ENCODE measurements at regions not wholly inside any gene's neighbourhood (a gene's known extent, or its start where the extent isn't known, plus 50 kb on each side); places are given as distances from the start of the nearest gene placed in this dataset.

GRCh38 chr3:146831659-146832058, 226.5 kb upstream of the PLSCR5 start:
- Histone ChIP-seq H3K4me3 (ENCODE audit: low read depth in 2 of 2, low read length in 2 of 2) (no peak overlapping the region), H3K9me3 (ENCODE audit: control insufficient read depth, insufficient read depth, low read depth, low read length) (no peaks in the 10 kb centered on the region), H3K27ac (ENCODE audit: low read length) (no peak overlapping the region), H3K36me3 (ENCODE audit: control insufficient read depth, insufficient read depth, low read length) (no peaks in the 10 kb centered on the region), H3K4me1 (ENCODE audit: control insufficient read depth, insufficient read depth, low read length) (no peaks in the 10 kb centered on the region), H3K27me3 (ENCODE audit: control insufficient read depth, insufficient read depth, low read length) (no peaks in the 10 kb centered on the region)
- TF ChIP-seq CTCF (IDR thresholded peaks at IDR 0.05) (no peak), SIN3A (IDR thresholded peaks at IDR 0.05; ENCODE audit: borderline replicate concordance, insufficient read depth, low read depth, low read length) (no peak), TCF7L2 (IDR thresholded peaks at IDR 0.05; ENCODE audit: low read depth, low read length) (no peak), REST (IDR thresholded peaks at IDR 0.05; ENCODE audit: insufficient read depth in 1 of 2, low read depth in 2 of 2, low read length in 1 of 2) (no peak), POLR2AphosphoS5 (IDR thresholded peaks at IDR 0.05; ENCODE audit: low read depth, low read length) (no peak)
- CTCF ChIA-PET = no interaction called here
- DNase-seq (ENCODE audit: low read depth, low spot score) (no peak), ATAC-seq (no peak)
- no TSS peak for BruUV-seq (replicated peaks)
- intact Hi-C loops (cut with micrococcal nuclease; ENCODE audit: unreplicated experiment) (no loop called here), in situ Hi-C loops (cut with HindIII; ENCODE audit: low pct_unique_long_range_greater_than_20kb, low sequenced_read_pairs) (no loop called here)
- POLR2A ChIA-PET = no interaction called here

- no peaks in the 10 kb centered on the region for H3K36me3 ChIP-seq (ENCODE audit: control insufficient read depth, insufficient read depth, low read length)
- no peaks in the 10 kb centered on the region for H3K27me3 ChIP-seq (ENCODE audit: control insufficient read depth, insufficient read depth, low read length)
- H3K27ac ChIP-seq (ENCODE audit: low read length) = no peak overlapping the region
- no peak overlapping the region for H3K4me3 ChIP-seq (ENCODE audit: low read depth in 2 of 2, low read length in 2 of 2)
- ATAC-seq = no peak
- CTCF ChIA-PET = no interaction called here
- in situ Hi-C loops (cut with HindIII; ENCODE audit: low pct_unique_long_range_greater_than_20kb, low sequenced_read_pairs) (no loop called here), intact Hi-C loops (cut with micrococcal nuclease; ENCODE audit: unreplicated experiment) (no loop called here)
- no peaks in the 10 kb centered on the region for H3K4me1 ChIP-seq (ENCODE audit: control insufficient read depth, insufficient read depth, low read length)
- no TSS peak for BruUV-seq (replicated peaks)
- POLR2A ChIA-PET = no interaction called here
- DNase-seq (ENCODE audit: low read depth, low spot score) = no peak
- no peak for TF ChIP-seq TCF7L2 (IDR thresholded peaks at IDR 0.05; ENCODE audit: low read depth, low read length)
- TF ChIP-seq SIN3A (IDR thresholded peaks at IDR 0.05; ENCODE audit: borderline replicate concordance, insufficient read depth, low read depth, low read length) = no peak
- no peak for TF ChIP-seq POLR2AphosphoS5 (IDR thresholded peaks at IDR 0.05; ENCODE audit: low read depth, low read length)
- TF ChIP-seq REST (IDR thresholded peaks at IDR 0.05; ENCODE audit: insufficient read depth in 1 of 2, low read depth in 2 of 2, low read length in 1 of 2) = no peak
- TF ChIP-seq CTCF (IDR thresholded peaks at IDR 0.05) = no peak
- H3K9me3 ChIP-seq (ENCODE audit: control insufficient read depth, insufficient read depth, low read depth, low read length) = no peaks in the 10 kb centered on the region
Observed at GRCh38 chr3:146830231-146830630, 225.1 kb upstream of the PLSCR5 start.
